ENCODE measurements at regions not wholly inside any gene's neighbourhood (a gene's known extent, or its start where the extent isn't known, plus 50 kb on each side); places are given as distances from the start of the nearest gene placed in this dataset.

DNA sequence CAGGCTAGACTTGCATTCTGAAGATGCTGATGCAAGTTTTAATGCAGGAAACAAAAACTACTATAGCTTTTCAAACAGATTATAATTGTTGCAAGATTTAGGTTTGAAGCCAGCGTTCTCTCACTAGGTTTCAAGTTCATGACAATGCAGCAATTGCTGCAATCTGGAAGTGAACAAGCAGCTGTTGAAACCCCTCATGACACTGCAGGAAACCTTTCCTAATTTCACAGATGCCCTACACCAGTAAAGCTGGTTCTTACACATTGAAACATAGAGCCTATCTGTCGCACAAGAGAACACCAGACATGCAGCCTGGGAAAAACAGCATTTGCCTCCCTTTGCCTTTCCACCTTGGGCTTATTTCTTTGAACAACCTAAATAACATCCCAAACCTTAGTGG, 1737.2 kb upstream of the MIR17HG start:
- TF ChIP-seq POLR2A (IDR thresholded peaks at IDR 0.05; ENCODE audit: low read length) (no peak), GATA1 (IDR thresholded peaks at IDR 0.05; ENCODE audit: low read depth, low read length) (no peak)

Data from erythroblast (primary cell).